Urinary bladder (tissue), 3 donors: ENCODE measurements at regions not wholly inside any gene's neighbourhood (a gene's known extent, or its start where the extent isn't known, plus 50 kb on each side); places are given as distances from the start of the nearest gene placed in this dataset.

Experiments used
- DNase-seq: peaks from one replicate; pipeline ENCODE4 v3.0.0-alpha.2; 2015; ENCODE audit errors: extremely low spot score
- H3K27ac ChIP-seq: one replicate; pipeline ENCODE4 v1.5.1; 2013; ENCODE audit warnings: low read depth, mild to moderate bottlenecking, moderate library complexity
- H3K36me3 ChIP-seq: one replicate; pipeline ENCODE4 v1.6.1; 2013; ENCODE audit warnings: mild to moderate bottlenecking, moderate library complexity; ENCODE audit not compliant: insufficient read depth
- H3K4me1 ChIP-seq: one replicate; pipeline ENCODE4 v1.6.1; 2013; ENCODE audit warnings: mild to moderate bottlenecking, moderate library complexity; ENCODE audit not compliant: insufficient read depth
- H3K4me3 ChIP-seq: one replicate; pipeline ENCODE4 v1.5.1; 2013; ENCODE audit warnings: low read depth, low read length
- WGBS: extraction: QIAGEN DNeasy Blood & Tissue Kit; methylation state at CpG from one replicate; pipeline ENCODE4 v1.1.7; 2013; 5-methylcytosine and 5-hydroxymethylcytosine counted together
- donor health status: healthy with polysubstance abuse.
- donor health status: healthy.

DNA sequence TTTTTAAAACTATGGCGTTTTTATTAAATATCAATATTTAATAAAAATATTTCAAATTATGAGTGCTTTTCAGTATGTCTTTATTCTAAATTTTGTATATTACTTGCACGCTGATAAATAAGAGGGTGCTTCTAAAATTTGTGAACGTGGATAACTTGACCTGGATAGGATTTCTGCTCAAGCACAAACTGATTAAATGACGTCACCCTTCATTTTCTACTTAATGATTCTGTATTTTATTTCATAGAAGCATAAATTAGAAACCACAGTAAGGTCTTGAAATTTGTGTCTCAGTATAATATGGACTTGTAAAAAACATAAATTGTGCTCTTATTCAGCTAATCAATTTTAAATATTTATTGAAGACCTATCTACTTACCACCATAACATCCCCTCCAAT is 903.7 kb downstream of the ROBO2 start:
- H3K4me3 ChIP-seq, result no peak overlapping the region
- no peak overlapping the region for H3K27ac ChIP-seq
- 92% methylated on average over 4 of the region's 4 CpGs for WGBS
- DNase-seq, result no peak
- H3K4me1 ChIP-seq, result no peaks in the 10 kb centered on the region
- H3K36me3 ChIP-seq, result no peaks in the 10 kb centered on the region

DNA sequence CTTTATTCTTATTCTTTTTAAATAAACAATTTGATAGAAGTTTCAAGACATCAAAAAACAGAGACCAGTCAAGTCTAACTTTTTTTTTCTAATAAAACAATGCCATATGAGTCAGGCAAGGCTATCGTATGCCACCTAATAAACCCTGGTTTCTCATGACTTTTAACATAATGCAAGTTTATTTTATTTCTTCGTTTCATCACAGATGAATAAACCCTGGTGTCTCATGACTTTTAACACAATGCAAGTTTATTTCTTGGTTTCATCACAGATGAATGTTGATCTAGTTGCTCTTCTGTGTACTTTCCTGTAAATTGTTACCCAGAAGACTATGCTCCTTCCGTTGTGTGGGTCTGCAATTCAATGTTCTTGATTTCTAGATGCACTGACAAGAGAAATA is 905.4 kb downstream of the ROBO2 start:
- no peak for DNase-seq
- H3K4me1 ChIP-seq, result no peaks in the 10 kb centered on the region
- WGBS, result 82% methylated on average over 3 of the region's 3 CpGs
- H3K4me3 ChIP-seq, result no peak overlapping the region
- H3K36me3 ChIP-seq, result no peaks in the 10 kb centered on the region
- H3K27ac ChIP-seq, result no peak overlapping the region

DNA sequence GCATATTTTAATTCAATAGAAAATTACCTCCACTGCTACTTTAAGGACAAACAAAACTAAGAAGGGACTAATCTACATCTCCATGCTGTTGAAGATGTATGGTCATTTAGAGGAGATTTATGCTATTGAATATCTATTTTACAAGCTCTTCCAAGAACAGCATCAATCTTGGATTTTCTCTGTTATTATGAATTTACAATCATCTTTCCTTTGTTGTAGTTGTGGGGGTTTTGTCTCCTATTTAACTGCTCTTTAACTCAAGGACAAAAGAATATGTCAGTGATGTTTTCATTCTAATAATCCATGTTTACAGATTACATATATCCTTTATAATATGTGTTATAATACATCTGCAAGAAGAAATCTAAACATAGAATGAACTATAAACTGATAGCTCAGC is 907.8 kb downstream of the ROBO2 start:
- Histone ChIP-seq H3K27ac (no peak overlapping the region), H3K4me1 (no peaks in the 10 kb centered on the region), H3K4me3 (no peak overlapping the region), H3K36me3 (no peaks in the 10 kb centered on the region)
- DNase-seq, result no peak

GRCh38 chr3:77967621-77968020 is 927.7 kb downstream of the ROBO2 start:
- no peak for DNase-seq
- Histone ChIP-seq H3K4me3 (no peak overlapping the region), H3K27ac (no peak overlapping the region), H3K4me1 (no peaks in the 10 kb centered on the region), H3K36me3 (no peaks in the 10 kb centered on the region)
- 82% methylated on average over 1 of the region's 1 CpG for WGBS

DNA sequence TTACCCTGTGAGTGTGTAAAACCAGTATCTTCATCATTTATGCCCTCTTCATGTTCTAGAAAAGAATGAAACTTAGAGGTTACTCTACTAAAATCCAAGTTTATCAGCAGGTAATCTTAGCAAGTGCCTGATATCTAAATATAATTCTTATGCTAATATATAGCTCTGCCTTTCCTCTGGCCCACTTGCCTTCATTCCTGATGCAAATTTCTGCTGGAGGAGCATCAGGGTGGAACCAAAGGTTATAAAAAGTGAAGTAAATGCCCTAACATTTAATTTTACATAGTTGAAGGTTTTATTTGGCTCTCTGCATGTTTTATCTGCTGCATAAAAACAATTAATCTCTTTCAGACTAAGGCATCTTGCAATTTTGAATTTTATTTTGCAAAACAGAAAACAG is 936.2 kb downstream of the ROBO2 start:
- Histone ChIP-seq H3K27ac (no peak overlapping the region), H3K36me3 (no peaks in the 10 kb centered on the region), H3K4me3 (no peak overlapping the region), H3K4me1 (no peaks in the 10 kb centered on the region)
- no peak for DNase-seq

GRCh38 chr3:78003090-78003489 is 963.2 kb downstream of the ROBO2 start:
- H3K4me1 ChIP-seq, result no peaks in the 10 kb centered on the region
- no peak overlapping the region for H3K4me3 ChIP-seq
- no peaks in the 10 kb centered on the region for H3K36me3 ChIP-seq
- 96% methylated on average over 4 of the region's 4 CpGs for WGBS
- H3K27ac ChIP-seq, result no peak overlapping the region
- no peak for DNase-seq

DNA sequence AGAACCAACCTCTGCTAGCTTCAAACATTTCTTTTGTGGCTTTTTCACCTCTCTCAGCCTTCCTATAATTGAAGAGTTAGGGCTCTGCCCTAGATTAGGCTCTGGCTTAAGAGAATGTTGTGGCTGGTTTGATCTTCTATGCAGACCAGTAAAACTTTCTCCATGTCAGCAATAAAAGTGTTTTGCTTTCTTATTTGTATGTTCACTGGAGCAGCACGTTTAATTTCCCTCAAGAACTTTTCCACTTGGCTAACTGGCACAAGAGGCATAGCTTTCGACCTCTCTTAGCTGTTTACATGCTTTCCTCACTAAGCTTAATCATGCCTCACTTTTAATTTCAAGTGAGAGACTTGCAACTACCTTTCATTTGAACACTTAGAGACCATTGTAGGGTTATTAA is 964.7 kb downstream of the ROBO2 start:
- Histone ChIP-seq H3K4me1 (no peaks in the 10 kb centered on the region), H3K36me3 (no peaks in the 10 kb centered on the region), H3K27ac (no peak overlapping the region), H3K4me3 (no peak overlapping the region)
- DNase-seq, result no peak
- 61% methylated on average over 2 of the region's 2 CpGs for WGBS

DNA sequence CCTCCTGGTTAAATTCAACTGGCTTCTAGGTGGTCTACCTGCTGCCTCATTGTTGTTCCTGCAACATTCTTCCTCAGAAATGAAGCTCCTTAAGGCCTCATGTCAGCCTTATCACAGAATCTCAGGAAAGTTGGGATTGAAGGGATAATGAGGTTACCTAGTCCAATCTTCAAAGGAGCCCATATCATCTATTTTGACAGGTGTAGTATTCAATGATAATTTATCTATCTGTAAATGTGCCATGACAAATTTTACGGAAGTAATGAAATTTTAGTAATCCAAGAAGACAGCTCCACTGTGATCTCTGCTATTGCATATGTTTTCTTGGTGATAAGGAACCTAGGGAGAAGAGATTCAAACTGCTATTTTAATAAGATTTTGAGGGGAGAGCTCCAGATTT is 973.8 kb downstream of the ROBO2 start:
- 71% methylated on average over 1 of the region's 1 CpG for WGBS
- DNase-seq, result no peak
- no peak overlapping the region for H3K4me3 ChIP-seq
- H3K27ac ChIP-seq, result no peak overlapping the region
- no peaks in the 10 kb centered on the region for H3K4me1 ChIP-seq
- H3K36me3 ChIP-seq, result no peaks in the 10 kb centered on the region

DNA sequence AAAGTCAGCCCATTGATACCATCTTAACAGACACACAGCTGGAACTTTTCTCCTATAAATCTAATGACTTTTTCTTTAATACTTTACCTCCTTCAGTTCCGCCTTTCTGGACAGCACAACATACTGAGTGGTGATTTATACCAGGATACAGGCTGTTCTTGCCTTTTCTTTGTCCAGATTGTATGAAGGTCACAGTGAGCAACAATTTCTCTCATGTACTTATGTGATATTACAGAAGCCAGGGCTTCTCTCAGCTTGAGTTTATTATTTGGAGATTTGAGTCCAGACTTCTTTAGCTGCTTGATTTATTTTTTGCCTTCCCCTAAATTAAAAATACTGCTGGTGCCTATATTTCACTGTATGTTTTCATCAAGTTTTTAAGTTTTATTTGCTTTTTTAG is 976.0 kb downstream of the ROBO2 start:
- peak; percentile 56 for DNase-seq
- no peak overlapping the region for H3K27ac ChIP-seq

GRCh38 chr3:78021710-78022109 is 981.8 kb downstream of the ROBO2 start:
- no peak overlapping the region for H3K4me3 ChIP-seq
- H3K4me1 ChIP-seq, result no peaks in the 10 kb centered on the region
- H3K27ac ChIP-seq, result no peak overlapping the region
- H3K36me3 ChIP-seq, result no peaks in the 10 kb centered on the region
- WGBS, result 78% methylated on average over 3 of the region's 3 CpGs
- no peak for DNase-seq

More for the DNA sequence above, 976.0 kb downstream of the ROBO2 start:
- 67% methylated on average over 1 of the region's 1 CpG for WGBS
- Histone ChIP-seq H3K4me3 (no peak overlapping the region), H3K36me3 (no peaks in the 10 kb centered on the region), H3K4me1 (no peaks in the 10 kb centered on the region)

GRCh38 chr3:78022232-78022631 is 982.3 kb downstream of the ROBO2 start:
- H3K36me3 ChIP-seq, result no peaks in the 10 kb centered on the region
- H3K4me1 ChIP-seq, result no peaks in the 10 kb centered on the region
- DNase-seq, result no peak
- no peak overlapping the region for H3K27ac ChIP-seq
- 87% methylated on average over 5 of the region's 5 CpGs for WGBS
- H3K4me3 ChIP-seq, result no peak overlapping the region

GRCh38 chr3:78023257-78023656 is 983.4 kb downstream of the ROBO2 start:
- DNase-seq, result no peak
- H3K4me1 ChIP-seq, result no peaks in the 10 kb centered on the region
- no peaks in the 10 kb centered on the region for H3K36me3 ChIP-seq
- no peak overlapping the region for H3K27ac ChIP-seq
- 84% methylated on average over 3 of the region's 3 CpGs for WGBS
- H3K4me3 ChIP-seq, result no peak overlapping the region

DNA sequence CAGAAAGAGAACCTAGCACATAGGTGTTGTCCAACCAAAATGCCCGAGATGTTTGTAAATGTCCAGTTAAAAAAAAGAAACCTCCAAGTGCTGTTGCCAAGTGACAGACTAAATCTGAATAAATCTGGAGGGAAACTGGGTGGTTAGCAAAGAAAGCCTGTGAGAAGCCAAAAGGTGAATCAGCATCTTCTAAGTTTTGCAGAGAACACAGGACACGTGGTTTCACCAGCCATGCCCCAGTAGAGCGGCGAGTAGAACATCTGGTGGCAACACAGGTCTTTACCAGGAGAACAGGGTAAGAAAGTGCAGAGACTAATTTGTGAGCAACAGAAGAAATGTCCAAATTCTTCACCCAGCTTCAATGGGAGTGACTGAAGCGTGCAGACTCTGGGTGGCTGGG is 986.0 kb downstream of the ROBO2 start:
- DNase-seq, result no peak
- H3K4me1 ChIP-seq, result no peaks in the 10 kb centered on the region
- H3K27ac ChIP-seq, result no peak overlapping the region
- H3K36me3 ChIP-seq, result no peaks in the 10 kb centered on the region
- WGBS, result 92% methylated on average over 5 of the region's 5 CpGs
- no peak overlapping the region for H3K4me3 ChIP-seq

- no peaks in the 10 kb centered on the region for H3K36me3 ChIP-seq
- no peak overlapping the region for H3K27ac ChIP-seq
- DNase-seq, result no peak
- H3K4me3 ChIP-seq, result no peak overlapping the region
- 96% methylated on average over 1 of the region's 1 CpG for WGBS
- no peaks in the 10 kb centered on the region for H3K4me1 ChIP-seq
These were observed 986.5 kb downstream of the ROBO2 start for GRCh38 chr3:78026318-78026828.

GRCh38 chr3:78029775-78030174 is 989.9 kb downstream of the ROBO2 start:
- H3K36me3 ChIP-seq, result no peaks in the 10 kb centered on the region
- H3K4me1 ChIP-seq, result no peaks in the 10 kb centered on the region
- no peak overlapping the region for H3K4me3 ChIP-seq
- no peak for DNase-seq
- no peak overlapping the region for H3K27ac ChIP-seq
- WGBS, result 98% methylated on average over 39 of the region's 39 CpGs
